HL-60 (cell line): ENCODE measurements at regions not wholly inside any gene's neighbourhood (a gene's known extent, or its start where the extent isn't known, plus 50 kb on each side); places are given as distances from the start of the nearest gene placed in this dataset.

Source experiments
- CTCF ChIP-seq: IDR thresholded peaks from one replicate; pipeline ENCODE4 v1.5.1; 2011; ENCODE audit warnings: low read length, control low read depth, inconsistent platforms; ENCODE audit not compliant: insufficient read depth
- POLR2AphosphoS5 ChIP-seq: IDR thresholded peaks from 2 replicates; pipeline ENCODE4 v1.6.1; 2012; ENCODE audit warnings: low read depth
- SPI1 ChIP-seq: IDR thresholded peaks from 2 replicates; pipeline ENCODE4 v1.6.1; 2012; ENCODE audit warnings: low read depth, mild to moderate bottlenecking, borderline replicate concordance

GRCh38 chr17:77651988-77652387, 306.5 kb upstream of the TNRC6C start:
- TF ChIP-seq CTCF: no peak
- no peak for TF ChIP-seq SPI1
- no peak for TF ChIP-seq POLR2AphosphoS5
